ENCODE measurements at regions not wholly inside any gene's neighbourhood (a gene's known extent, or its start where the extent isn't known, plus 50 kb on each side); places are given as distances from the start of the nearest gene placed in this dataset.

DNA sequence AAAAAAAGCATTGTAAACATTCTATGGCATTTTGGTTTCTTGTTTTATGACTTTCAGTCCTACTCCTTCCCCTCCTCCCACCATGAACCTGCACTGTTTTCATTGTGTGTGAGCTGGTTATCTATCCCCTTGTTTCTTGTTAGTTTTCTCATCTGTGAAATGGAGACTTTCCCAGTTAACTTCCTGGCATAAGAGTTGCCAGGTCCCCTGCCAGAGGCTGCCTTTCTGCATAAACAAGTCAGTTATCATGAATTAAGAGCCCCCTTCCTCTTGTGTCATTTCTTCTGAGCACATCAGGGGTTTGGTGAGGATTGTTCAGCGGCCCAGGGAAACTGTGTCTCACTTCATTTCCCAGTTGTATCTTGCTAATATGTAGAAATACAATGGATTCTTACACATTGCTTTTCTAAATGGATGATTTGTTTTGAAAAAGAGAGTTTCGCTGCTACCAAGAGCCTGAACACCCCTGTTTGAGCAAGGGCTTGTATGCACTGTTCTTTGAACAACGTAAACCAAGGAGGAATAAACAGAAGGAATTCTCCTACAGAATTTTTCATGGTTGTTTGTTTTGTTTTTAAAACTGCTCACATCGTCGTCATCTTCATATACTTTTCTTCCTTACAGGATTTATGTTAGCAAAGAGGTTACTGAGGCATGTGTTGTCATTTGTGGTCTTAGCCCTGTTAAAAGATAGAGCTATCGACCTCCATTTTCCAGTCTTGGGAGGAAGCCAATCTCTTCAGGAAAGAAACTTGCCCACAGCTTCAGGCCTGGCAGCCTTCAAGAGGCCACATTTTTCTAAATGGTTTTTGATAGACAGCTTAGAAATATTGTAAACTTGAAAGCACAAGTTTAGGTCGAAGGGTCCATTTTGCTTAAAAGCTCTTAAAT lies 144.6 kb upstream of the IL12A start:
- Mint-ChIP-seq H3K9me3 (ENCODE audit: unreplicated experiment) (no peaks in the 10 kb centered on the region), H3K27me3 (ENCODE audit: insufficient read depth, unreplicated experiment) (no peaks in the 10 kb centered on the region), H3K27ac (ENCODE audit: unreplicated experiment) (no peak overlapping the region), H3K36me3 (ENCODE audit: insufficient read depth, unreplicated experiment) (peaks cover 6% of the 10 kb centered on the region), H3K4me1 (ENCODE audit: low read depth, unreplicated experiment) (no peaks in the 10 kb centered on the region), H3K4me3 (ENCODE audit: unreplicated experiment) (no peak overlapping the region)
- 0 out of 2 replicates have a peak, but pooled peaks cover 2% of the 10 kb centered on the region for H3K4me1 ChIP-seq
- H3K36me3 ChIP-seq (ENCODE audit: control insufficient read depth, insufficient read depth, low read length) = no peaks in the 10 kb centered on the region
- CTCF ChIA-PET = interaction anchor here (0.7 kb wide), 2 partner anchors 17 to 27 kb away, joined by 3 read pairs; no protein-coding TSS in a partner anchor
- no TSS peak for BruUV-seq (replicated peaks)
- intact Hi-C loops (cut with micrococcal nuclease; ENCODE audit: unreplicated experiment) = no loop called here
- TF ChIP-seq CTCF (IDR thresholded peaks at IDR 0.05; ENCODE audit: insufficient read depth in 1 of 2, low read depth in 1 of 2, low read length in 1 of 2, severe bottlenecking in 1 of 2, unreplicated experiment in 1 of 2) = no peak
- no peak for DNase-seq
- no peak overlapping the region for H3K4me3 ChIP-seq (ENCODE audit: low read depth, low read length)
- H3K27me3 ChIP-seq (replicated peaks; ENCODE audit: control insufficient read depth, insufficient read depth, low read length) = no peaks in the 10 kb centered on the region
- POLR2A ChIA-PET = interaction anchor here (0.6 kb wide), 1 partner anchor 117 kb away, joined by 3 read pairs; no protein-coding TSS in a partner anchor
- H3K9me3 ChIP-seq = no peaks in the 10 kb centered on the region

GRCh38 chr3:159844801-159845261 lies 143.8 kb upstream of the IL12A start:
- no peaks in the 10 kb centered on the region for H3K27me3 ChIP-seq (replicated peaks; ENCODE audit: control insufficient read depth, insufficient read depth, low read length)
- TF ChIP-seq CTCF (IDR thresholded peaks at IDR 0.05; ENCODE audit: insufficient read depth in 1 of 2, low read depth in 1 of 2, low read length in 1 of 2, severe bottlenecking in 1 of 2, unreplicated experiment in 1 of 2) = no peak
- no peaks in the 10 kb centered on the region for H3K36me3 ChIP-seq (ENCODE audit: control insufficient read depth, insufficient read depth, low read length)
- intact Hi-C loops (cut with micrococcal nuclease; ENCODE audit: unreplicated experiment) = no loop called here
- Mint-ChIP-seq H3K4me1 (ENCODE audit: low read depth, unreplicated experiment) (no peaks in the 10 kb centered on the region), H3K9me3 (ENCODE audit: unreplicated experiment) (no peaks in the 10 kb centered on the region), H3K36me3 (ENCODE audit: insufficient read depth, unreplicated experiment) (peaks cover 6% of the 10 kb centered on the region), H3K27me3 (ENCODE audit: insufficient read depth, unreplicated experiment) (no peaks in the 10 kb centered on the region), H3K27ac (ENCODE audit: unreplicated experiment) (peak overlapping the region; percentile 51), H3K4me3 (ENCODE audit: unreplicated experiment) (no peak overlapping the region)
- no peak for DNase-seq
- POLR2A ChIA-PET = no interaction called here
- H3K9me3 ChIP-seq = no peaks in the 10 kb centered on the region
- no peak overlapping the region for H3K4me3 ChIP-seq (ENCODE audit: low read depth, low read length)
- CTCF ChIA-PET = no interaction called here
- 0 out of 2 replicates have a peak, but pooled peaks cover 2% of the 10 kb centered on the region for H3K4me1 ChIP-seq
- no TSS peak for BruUV-seq (replicated peaks)

- peaks cover 6% of the 10 kb centered on the region for H3K36me3 Mint-ChIP-seq (ENCODE audit: insufficient read depth, unreplicated experiment)
- H3K9me3 Mint-ChIP-seq (ENCODE audit: unreplicated experiment) = no peaks in the 10 kb centered on the region
- H3K27me3 Mint-ChIP-seq (ENCODE audit: insufficient read depth, unreplicated experiment) = no peaks in the 10 kb centered on the region
- H3K4me1 Mint-ChIP-seq (ENCODE audit: low read depth, unreplicated experiment) = no peaks in the 10 kb centered on the region
- CTCF ChIA-PET = no interaction called here
- intact Hi-C loops (cut with micrococcal nuclease; ENCODE audit: unreplicated experiment) = no loop called here
- no peak for TF ChIP-seq CTCF (IDR thresholded peaks at IDR 0.05; ENCODE audit: insufficient read depth in 1 of 2, low read depth in 1 of 2, low read length in 1 of 2, severe bottlenecking in 1 of 2, unreplicated experiment in 1 of 2)
- no peaks in the 10 kb centered on the region for H3K36me3 ChIP-seq (ENCODE audit: control insufficient read depth, insufficient read depth, low read length)
- H3K9me3 ChIP-seq = no peaks in the 10 kb centered on the region
- POLR2A ChIA-PET = no interaction called here
- no peak overlapping the region for H3K4me3 ChIP-seq (ENCODE audit: low read depth, low read length)
- 0 out of 2 replicates have a peak, but pooled peaks cover 2% of the 10 kb centered on the region for H3K4me1 ChIP-seq
- H3K27ac Mint-ChIP-seq (ENCODE audit: unreplicated experiment) = no peak overlapping the region
- no TSS peak for BruUV-seq (replicated peaks)
- no peak for DNase-seq
- H3K27me3 ChIP-seq (replicated peaks; ENCODE audit: control insufficient read depth, insufficient read depth, low read length) = no peaks in the 10 kb centered on the region
- no peak overlapping the region for H3K4me3 Mint-ChIP-seq (ENCODE audit: unreplicated experiment)
Measured at GRCh38 chr3:159845737-159846136, 142.9 kb upstream of the IL12A start.
